Stimulated activated CD8-positive, alpha-beta memory T cell treated with anti-CD3 and anti-CD28 coated beads, Interleukin-4, amount 100 ng/mL, for 1 hour (primary cell): ENCODE measurements at regions not wholly inside any gene's neighbourhood (a gene's known extent, or its start where the extent isn't known, plus 50 kb on each side); places are given as distances from the start of the nearest gene placed in this dataset.
"Not testable (repeated sequence)": the region's sequence is repeated elsewhere in the genome, so short reads cannot be mapped to it uniquely, and the experiment has no call there.

ENCODE experiments used
- DNase-seq, 2 donors: peaks; one replicate each; pipeline ENCODE4 v3.0.0-alpha.2; 2020; ENCODE audit warnings: low read depth in 2 of 2, low spot score in 1 of 2

DNA sequence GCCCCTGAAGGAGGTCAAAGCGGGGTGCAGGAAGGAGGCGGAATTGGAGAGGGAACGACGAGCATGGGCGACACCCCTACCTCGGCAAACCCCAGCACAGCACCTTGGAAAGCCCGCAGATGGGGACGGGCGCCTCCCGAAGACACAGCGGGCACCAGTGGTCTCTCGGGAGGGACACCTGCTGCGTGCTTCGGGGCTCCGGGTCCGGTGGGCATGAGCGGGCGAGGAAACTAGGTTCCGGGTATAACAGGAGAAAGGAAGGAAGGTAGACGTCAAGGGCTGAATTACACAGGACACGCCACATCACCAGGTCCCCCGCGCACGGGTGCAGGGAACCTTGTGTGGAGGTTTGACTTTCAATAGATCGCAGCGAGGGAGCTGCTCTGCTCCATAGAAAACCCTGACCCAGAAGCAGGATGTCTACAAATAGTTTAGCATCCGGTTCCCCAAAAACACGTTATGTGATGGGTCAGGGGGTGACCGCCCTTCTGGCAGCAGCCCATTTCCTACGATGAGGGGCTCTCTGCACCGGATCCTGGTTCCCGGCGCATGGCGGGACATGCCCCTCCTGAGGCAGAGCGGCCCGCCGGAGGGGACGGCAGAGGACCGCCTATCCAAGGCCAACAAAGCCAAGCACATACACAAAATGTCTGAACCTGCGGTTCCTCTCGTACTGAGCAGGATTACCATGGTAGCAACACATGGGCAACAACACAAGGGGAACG is 196.9 kb downstream of the ALG10 start:
- no peak for DNase-seq

DNA sequence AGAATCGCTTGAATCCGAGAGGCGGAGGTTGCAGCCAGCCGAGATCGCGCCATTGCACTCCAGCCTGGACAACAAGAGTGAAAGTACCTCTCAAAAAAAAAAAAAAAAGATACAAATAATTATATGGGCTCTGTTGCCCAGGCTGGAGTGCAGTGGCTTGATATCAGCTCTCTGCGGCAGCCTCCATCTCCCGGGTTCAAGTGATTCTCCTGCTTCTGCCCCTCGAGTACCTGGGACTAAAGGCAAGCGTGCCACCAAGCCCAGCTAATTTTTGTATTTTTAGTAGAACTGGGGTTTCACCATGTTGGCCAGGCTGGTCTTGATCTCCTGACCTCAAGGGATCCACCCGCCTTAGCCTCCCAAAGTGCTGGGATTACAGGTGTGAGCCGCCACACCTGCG is 197.8 kb downstream of the ALG10 start:
- not testable (repeated sequence) for DNase-seq

DNA sequence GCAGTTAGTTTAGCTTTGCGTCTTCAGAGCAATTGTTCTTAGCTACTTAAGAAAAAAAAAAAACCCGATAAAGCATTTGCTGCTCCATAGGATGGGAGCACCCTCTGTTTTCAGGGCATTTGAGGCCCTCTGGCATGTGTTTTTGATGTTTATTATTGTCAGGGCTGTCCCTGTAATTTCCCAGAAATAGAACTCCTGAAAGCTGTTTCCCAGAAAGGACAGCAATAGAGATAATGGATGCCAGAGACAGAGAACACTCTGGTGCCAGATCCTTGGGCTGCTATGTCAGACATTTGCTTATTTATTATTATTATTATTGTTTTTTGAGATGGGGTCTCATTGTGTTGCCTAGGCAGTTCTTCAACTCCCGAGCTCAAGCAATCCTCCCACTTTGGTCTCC is 201.3 kb downstream of the ALG10 start:
- DNase-seq, result no peak

DNA sequence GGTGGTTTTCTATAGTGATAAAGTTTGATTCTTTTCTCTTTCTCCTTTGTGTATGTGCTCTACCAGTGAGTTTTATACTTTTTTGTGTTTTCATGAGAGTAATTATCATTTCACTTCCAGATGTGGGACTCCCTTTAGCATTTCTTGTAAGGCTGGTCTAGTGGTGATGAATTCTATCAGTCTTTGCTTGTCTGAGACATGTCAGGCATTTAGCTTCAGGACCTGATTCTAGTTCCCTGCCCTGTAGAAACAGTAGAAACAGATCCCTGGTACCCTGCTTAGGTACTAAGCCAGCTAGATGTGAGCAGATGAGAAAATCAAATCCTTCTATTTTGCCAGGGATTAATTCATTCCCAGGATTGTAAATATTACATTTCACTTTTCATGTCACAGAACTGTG is 203.7 kb downstream of the ALG10 start:
- not testable (repeated sequence) for DNase-seq

DNA sequence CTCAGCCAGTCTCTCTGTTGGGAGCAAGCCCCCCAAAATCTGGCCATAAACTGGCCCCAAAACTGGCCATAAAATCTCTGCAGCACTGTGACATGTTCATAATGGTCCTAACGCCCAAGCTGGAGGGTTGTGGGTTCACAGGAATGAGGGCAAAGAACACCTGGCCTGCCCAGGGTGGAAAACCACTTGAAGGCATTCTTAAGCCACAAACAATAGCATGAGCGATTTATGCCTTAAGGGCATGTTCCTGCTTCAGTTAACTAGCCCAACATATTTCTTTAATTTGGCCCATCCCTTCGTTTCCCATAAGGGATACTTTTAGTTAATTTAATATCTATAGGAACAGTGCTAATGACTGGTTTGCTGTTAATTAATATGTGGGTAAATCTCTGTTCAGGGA is 205.8 kb downstream of the ALG10 start:
- DNase-seq, result not testable (repeated sequence)

DNA sequence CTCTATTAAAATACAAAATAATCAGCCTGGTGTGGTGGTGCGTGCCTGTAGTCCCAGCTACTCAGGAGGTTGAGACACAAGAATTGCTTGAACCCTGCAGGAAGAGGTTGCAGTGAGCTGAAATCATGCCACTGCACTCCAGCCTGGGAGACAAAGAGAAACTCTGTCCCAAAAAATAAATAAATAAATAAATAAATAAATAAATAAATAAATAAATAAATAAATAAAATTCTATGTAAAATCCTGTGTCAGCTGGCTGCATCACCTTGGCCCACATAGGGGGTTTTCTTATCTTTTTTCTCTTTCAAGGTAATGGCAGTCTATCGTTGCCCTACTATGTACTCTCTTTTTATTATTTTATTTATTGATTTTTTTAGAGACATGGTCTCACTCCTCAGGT is 206.7 kb downstream of the ALG10 start:
- not testable (repeated sequence) for DNase-seq

DNA sequence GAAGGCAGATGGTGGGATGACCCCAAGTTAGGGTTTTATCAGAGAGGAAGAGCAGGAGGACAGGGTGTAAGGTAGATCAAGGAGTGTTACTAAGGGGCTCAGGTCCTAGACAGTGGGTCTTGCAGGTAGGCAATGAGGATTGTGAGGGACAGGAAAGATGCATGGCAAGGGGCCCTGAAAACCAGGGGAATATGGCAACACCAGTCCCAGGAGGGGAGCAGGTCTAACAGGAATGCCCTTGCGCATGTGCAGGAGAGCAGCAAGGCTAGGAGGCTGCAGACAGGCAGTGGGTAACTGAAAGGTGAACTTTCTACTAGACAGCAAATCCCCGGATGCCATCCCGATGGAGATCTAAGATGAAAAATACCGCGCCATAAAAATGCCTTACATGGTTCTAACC is 211.3 kb downstream of the ALG10 start:
- no peak for DNase-seq

DNA sequence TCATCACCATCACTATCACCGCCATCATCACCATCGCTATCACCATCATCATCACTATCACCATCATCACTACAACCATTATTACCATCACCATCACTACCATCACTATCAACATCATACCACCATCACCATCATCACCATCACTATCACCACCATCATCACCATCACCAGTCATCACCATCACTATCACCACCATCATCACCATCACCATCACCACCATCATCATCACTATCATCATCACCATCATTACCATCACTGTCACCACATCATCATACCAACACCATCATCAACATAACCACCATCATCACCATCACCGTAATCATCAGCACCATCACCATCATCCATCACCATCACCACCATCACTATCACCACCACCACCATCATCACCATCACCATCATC is 213.8 kb downstream of the ALG10 start:
- DNase-seq, result no peak

DNA sequence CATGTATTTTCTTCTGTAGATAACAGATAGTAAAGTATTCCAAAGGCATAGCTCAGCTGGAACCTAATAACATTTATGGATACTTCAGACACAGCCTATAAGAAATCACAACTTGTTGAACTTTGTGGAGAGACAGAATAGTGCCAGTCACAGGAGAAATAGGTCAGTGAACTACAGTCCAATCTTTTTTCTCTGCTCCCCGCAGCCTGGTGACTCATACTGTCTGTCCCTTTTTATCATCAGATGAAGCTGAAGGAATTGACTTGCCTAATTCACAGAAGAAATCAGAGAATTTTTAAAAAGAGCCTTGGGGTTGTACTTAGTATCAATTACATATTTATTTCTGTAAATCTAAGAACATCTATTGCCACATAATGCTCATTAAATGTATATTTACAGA is 222.3 kb downstream of the ALG10 start:
- DNase-seq, result no peak

DNA sequence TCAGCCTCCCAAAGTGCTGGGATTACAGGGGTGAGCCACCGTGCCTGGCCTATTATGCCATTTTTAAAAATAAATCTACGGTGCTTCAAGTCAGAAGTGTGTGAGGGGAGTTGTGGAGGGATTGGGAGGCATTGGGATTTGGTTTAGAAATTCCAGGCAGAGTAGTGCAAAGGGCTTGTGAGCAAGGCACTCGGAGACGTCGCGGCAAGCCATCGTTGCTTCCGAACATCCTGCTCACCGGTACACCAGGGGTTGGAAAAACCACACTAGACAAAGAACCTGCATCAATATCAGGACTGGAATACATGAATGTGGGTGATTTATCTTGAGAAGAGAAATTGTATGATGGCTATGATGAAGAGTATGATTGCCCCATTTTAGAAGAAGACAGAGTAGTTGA is 227.0 kb downstream of the ALG10 start:
- no peak for DNase-seq

DNA sequence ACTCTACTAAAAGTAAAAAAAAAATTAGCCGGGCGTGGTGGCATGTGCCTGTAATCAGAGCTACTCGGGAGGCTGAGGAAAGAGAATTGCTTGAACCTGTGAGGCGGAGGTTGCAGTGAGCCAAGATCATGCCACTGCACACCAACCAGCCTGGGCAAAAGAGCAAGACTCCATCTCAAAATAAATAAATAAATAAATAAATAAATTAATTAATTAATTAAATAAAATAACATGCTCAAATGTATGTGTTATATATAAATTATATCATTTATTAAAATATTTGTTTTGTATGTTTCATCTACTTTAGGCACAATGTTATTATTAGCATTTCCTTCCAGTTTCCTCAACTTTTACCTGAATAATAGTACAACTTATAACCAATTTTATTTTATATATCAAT is 229.6 kb downstream of the ALG10 start:
- DNase-seq, result not testable (repeated sequence)

DNA sequence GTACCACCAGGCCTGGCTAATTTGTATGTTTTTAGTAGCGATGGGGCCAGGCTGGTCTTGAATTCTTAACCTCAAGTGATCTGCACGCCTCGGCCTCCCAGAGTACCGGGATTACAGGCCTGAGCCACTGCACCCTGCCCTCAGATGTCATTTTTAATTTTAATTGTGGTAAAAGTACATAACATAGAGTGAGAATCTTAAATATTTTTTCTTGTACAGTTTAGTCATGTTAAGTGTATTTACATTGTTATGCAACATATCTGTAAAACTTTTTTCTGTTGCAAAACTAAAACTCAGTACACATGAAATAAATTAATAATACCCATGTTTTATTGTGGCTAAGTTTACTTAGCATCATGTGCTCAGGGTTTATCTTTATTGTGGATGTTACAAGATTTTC is 231.4 kb downstream of the ALG10 start:
- no peak for DNase-seq

DNA sequence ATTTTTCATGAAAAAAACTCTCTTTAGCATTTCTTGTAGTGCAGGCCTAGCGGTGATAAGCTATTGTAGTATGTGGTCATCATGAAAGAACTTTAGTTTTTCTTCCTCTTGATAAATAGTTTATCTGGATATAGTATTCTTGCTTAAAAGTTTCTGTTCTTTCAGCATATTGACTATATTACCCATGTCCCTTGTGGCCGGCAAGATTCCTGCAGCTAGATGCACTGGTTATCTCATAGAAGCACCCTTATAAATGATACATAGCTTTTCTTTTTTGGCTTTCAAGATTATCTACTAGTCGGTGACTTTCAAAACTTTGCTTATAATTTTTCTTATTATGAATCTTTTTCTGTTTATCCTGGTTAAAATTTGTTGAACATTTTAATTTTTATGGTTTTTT is 234.8 kb downstream of the ALG10 start:
- no peak for DNase-seq

DNA sequence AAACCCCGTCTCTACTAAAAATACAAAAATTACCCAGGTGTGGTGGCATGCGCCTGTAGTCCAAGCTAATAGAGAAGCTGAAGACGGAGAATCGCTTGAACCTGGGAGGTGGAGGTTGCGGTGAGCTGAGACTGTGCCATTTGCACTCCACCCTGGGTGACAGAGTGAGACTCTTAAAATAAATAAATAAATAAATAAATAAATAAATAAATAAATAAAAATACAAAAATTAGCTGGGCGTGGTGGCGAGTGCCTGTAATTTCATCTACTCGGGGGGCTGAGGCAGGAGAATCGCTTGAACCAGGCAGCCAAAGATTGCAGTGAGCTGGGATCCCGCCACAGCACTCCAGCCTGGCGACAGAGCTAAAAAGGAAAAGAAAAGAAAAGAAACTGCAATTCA is 239.8 kb downstream of the ALG10 start:
- DNase-seq, result not testable (repeated sequence)

DNA sequence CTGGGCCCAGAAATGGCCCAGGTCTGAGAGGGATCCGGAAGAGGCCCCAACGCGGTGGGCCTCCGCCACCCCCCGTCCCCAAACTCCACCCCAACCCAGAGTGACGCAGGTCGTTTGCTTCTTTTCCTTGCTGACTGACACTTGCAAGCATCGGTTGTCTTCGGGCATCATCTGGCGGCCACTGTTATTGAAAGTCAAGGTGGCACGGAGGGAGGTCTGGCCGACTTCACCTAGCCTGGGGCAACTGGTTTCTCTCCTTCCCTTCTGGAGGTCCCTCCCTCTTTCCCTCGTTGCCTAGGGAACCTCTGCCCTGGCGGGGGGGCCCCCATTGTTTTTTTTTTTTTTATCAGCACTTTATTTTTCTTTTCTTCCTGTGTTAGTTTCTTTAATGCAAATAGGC is 241.8 kb downstream of the ALG10 start:
- DNase-seq, result no peak

DNA sequence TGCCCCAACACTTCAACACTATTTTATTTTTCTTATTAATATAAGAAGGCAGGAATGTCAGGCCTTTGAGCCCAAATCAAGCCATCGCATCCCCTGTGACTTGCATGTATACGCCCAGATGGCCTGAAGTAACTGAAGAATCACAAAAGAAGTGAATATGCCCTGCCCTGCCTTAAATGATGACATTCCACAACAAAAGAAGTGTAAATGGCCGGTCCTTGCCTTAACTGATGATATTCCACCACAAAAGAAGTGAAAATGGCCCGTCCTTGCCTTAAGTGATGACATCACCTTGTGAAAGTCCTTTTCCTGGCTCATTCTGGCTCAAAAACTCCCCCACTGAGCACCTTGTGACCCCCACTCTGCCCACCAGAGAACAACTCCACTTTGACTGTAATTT is 251.4 kb downstream of the ALG10 start:
- DNase-seq, result not testable (repeated sequence)

DNA sequence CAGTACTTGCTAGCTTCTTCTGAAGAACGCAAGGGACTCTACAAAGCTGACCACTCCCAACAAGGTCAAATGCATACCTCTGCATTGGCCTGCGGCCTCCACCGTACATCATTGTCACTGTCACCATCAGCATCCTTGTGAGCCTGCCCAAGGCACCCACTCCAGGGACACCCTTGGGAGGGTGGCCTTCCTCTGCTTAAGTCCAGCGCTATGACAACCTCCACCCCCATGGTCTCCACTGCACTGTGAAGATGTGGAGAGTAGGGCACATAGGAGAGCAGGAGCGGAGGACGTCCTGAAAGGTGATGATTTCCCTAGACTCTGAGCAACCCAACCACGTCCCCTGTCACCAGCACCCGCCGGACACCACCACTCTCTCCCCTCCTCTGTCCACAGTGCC is 252.8 kb downstream of the ALG10 start:
- no peak for DNase-seq

DNA sequence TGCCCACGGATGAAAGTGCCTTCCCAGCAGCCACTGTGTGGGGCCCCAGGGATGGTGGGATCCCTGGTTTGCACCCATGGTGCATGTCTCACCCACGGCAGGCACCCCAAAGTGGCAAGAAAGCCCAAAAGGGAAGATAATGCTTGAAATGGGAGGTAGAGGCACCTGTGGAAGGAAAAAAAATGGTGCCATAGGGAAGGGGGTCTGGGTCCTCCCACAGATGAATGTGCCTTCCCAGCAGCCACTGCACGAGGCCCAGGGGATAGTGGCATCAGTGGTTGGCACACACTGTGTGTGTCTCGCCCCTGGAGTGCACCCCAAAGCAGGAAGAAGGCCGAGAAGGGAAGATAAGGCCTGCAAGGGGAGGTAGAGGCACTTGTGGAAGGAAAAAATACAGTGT is 264.2 kb downstream of the ALG10 start:
- DNase-seq, result no peak

DNA sequence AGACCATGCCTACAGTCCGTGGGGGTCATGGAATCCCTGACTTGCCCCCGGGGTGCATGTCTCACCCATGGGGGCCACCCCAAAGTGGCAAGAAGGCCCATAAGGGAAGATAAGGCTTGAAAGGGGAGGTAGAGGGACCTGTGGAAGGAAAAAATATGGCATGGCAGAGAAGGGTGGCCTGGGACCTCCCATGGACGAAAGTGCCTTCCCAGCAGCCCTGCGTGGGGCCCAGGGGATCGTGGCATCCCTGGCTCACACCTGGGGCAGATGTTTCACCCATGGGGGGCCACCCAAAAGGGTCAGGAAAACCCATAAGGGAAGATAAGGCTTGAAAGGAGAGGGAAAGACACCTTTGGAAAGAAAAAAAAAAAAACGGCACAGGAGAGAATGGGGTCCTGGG is 264.6 kb downstream of the ALG10 start:
- DNase-seq, result no peak

DNA sequence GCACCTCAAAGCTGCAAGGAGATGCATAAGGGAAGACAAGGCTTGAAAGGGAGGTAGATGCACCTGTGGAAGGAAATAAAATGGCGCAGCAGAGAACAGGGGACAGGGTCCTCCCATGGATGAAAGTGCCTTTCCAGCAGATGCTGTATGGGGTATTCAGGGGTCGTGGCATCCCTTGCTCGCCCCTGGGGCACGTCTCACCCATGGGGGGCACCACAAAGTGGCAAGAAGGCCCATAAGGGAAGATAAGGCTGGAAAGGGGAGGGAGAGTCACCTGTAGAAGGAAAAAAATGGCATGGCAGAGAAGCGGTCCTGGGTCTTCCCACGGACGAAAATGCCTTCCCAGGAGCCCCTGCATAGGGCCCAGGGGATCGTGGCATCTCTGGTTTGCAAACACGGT is 265.1 kb downstream of the ALG10 start:
- no peak for DNase-seq

DNA sequence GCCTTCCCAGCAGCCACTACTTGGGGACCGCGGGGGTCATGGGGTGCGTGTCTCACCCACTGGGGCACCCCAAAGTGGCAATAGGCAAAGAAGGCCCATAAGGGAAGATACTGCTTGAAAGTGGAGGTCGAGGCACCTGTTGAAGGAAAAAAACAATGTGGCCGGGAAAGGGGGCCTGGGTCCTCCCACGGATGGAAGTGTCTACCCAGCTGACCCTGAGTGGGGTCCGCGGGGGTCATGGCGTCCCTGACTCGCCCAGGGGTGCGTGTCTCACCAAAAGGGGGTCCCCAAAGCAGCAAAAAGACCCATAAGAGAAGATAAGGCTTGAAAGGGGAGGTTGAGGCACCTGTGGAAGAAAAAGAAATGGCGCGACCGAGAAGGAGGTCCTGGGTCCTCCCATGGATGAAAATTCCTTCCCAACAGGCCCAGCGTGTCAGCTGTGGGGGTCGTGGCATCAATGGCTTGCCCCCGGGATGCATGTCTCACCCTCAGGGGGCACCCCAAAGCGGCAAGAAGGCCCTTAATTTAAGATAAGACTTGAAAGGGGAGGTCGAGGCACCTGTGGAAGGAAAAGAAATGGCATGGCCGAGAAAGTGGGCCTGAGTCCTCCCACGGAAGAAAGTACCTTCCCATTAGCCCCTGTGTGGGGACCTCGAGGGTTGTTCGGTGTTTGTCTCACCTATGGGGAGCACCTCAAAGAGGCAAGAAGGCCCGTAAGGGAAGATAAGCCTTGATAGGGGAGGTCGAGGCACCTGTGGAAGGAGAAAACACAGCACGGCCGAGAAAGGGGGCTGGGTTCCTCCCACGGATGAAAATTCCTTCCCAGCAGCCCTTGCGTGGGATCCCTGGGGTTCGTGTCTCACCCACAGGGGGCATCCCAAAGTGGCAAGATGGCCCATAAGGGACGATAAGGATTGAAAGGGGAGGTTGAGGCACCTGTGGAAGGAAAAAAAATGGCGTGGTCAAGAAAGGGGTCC is 266.0 kb downstream of the ALG10 start:
- DNase-seq, result no peak

DNA sequence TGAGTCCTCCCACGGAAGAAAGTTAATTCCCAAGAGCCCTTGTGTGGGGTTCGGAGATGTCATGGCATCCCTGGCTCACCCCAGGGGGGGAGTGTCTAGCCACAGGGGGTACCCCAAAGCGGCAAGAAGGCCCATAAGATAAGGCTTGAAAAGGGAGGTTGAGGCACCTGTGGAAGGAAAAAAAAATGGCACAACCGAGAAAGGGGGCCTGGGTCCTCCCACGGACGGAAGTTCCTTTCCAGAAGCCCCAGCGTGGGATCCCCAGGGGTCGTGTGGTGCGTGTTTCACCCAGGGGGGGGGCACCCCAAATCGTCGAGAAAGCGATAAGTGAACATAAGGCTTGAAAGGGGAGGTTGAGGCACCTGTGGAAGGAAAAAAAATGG is 266.7 kb downstream of the ALG10 start:
- DNase-seq, result no peak
